Lower leg skin (tissue), 4 donors: ENCODE measurements at regions not wholly inside any gene's neighbourhood (a gene's known extent, or its start where the extent isn't known, plus 50 kb on each side); places are given as distances from the start of the nearest gene placed in this dataset.

Experiments
- DNase-seq, 2 donors: peaks; one replicate each; pipeline ENCODE4 v3.0.0-alpha.2; 2019; ENCODE audit warnings: low spot score in 2 of 2
- H3K4me3 ChIP-seq: fragments of 200-600 bp; sonication (generic); 2 replicates; pipeline ENCODE4 v1.5.1; 2017; ENCODE audit warnings: mild to moderate bottlenecking, low read depth; ENCODE audit not compliant: poor library complexity, severe bottlenecking
- POLR2A ChIP-seq, 2 donors: fragments of 450-650 bp; IDR thresholded peaks; one replicate each; pipeline ENCODE4 v1.6.1; 2016 to 2017; ENCODE audit warnings: antibody characterized with exemption in 2 of 2, mild to moderate bottlenecking in 1 of 2, moderate library complexity in 1 of 2
- WGBS, 2 donors: methylation state at CpG; one replicate each; pipeline ENCODE4 v1.1.5; 2018; 5-methylcytosine and 5-hydroxymethylcytosine counted together
- intact Hi-C: fragments of 100-400 bp; cut with DNase I; formaldehyde crosslinking; loops from one replicate; pipeline ENCODE4 v1.15.0; 2023; ENCODE audit warnings: low total_unique reads
- TF ChIP-seq, protein P1 (sequence below), 3 donors: fragments of 450-650 bp; IDR thresholded peaks; one replicate each; pipeline ENCODE4 v1.5.1; 2016; ENCODE audit warnings: antibody characterized with exemption in 3 of 3, mild to moderate bottlenecking in 3 of 3, moderate library complexity in 2 of 3

DNA sequence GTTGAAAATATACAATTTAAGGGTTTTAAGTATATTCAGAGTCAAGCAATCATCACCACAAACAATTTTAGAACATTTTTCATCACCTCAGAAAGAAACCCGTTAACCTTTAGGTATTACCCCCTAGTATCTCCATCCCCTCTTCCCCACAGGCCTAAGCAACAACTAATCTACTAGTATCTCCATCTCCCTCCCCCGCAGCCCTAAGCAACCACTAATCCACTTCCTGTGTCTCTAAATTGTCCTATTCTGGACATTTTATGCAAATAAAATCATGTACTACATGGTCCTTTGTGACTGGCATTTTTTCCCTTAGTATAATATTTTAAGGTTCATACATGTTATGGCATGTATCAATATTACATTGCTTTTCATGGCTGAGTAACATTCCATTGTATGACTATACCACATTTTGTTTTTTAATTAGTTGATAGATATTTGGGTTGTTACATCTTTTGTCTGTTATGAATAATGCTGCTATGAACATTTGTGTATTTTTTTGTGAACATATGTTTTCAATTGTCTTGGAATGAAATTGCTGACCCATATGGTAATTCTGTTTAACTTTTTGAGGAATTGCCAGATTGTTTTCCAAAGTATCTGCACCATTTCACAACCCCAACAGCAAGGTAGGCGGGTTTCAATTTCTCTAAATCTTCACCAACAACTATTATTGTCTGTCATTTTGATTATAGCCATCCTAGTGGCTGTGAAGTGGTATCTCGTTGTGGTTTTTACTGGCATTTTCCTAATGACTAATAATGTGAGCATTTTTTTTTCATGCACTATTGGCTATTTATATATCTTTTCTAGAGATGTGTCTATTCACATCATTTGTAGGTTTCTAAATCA, 215.6 kb upstream of the CD96 start:
- no peak for TF ChIP-seq POLR2A (IDR thresholded peaks at IDR 0.05)
- TF ChIP-seq, protein P1, sequence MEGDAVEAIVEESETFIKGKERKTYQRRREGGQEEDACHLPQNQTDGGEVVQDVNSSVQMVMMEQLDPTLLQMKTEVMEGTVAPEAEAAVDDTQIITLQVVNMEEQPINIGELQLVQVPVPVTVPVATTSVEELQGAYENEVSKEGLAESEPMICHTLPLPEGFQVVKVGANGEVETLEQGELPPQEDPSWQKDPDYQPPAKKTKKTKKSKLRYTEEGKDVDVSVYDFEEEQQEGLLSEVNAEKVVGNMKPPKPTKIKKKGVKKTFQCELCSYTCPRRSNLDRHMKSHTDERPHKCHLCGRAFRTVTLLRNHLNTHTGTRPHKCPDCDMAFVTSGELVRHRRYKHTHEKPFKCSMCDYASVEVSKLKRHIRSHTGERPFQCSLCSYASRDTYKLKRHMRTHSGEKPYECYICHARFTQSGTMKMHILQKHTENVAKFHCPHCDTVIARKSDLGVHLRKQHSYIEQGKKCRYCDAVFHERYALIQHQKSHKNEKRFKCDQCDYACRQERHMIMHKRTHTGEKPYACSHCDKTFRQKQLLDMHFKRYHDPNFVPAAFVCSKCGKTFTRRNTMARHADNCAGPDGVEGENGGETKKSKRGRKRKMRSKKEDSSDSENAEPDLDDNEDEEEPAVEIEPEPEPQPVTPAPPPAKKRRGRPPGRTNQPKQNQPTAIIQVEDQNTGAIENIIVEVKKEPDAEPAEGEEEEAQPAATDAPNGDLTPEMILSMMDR (IDR thresholded peaks at IDR 0.05) = no peak
- 75 to 83% methylated on average over 4 of the region's 4 CpGs for WGBS, 2 donors

DNA sequence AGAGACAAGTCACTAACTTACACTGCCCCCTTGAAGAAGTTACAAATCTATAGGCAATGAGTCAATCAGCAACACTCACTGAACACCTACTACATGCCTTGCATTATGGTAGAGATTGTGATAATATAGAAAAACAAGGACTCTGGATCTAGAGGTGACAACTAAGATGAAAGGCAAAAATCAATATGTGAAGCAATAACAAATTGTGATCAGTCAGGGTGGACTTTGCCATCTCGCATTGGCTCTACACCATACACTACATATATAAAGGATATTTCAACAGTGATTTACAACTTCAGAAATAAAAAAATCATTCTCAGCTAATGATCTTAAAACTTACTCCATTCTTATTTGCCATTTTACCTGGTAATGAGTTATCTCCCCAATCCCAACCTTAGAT, 210.7 kb upstream of the CD96 start:
- H3K4me3 ChIP-seq = no peak overlapping the region
- WGBS, 2 donors = 57 to 95% methylated on average over 1 of the region's 1 CpG
- no peak for DNase-seq
- intact Hi-C loops = no loop called here
- TF ChIP-seq POLR2A (IDR thresholded peaks at IDR 0.05) = no peak
- TF ChIP-seq, protein P1 (IDR thresholded peaks at IDR 0.05) = no peak

More for the DNA sequence above, 215.6 kb upstream of the CD96 start:
- no peak overlapping the region for H3K4me3 ChIP-seq
- intact Hi-C loops = no loop called here
- DNase-seq = no peak

DNA sequence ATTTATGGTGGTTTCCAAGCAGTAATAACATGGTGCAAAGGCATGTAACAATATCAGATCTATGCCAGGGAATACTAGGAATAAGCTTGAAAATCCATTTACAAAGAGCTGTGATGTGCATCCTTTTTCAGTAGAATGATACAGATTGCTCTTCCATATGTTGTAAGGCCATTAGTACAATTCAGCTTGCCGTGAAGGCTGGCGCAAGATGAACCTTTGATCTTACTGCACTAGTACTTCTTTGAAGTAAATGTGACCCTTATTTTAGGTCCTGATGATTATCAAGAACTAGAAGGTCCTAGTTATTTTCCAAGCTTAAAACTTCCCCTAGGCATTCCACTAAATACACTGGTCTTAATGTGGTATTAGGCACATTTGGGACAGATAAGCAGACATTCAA, 210.1 kb upstream of the CD96 start:
- WGBS, 2 donors = 86 to 87% methylated on average over 2 of the region's 2 CpGs
- no peak overlapping the region for H3K4me3 ChIP-seq
- TF ChIP-seq POLR2A (IDR thresholded peaks at IDR 0.05) = no peak
- TF ChIP-seq, protein P1 (IDR thresholded peaks at IDR 0.05) = no peak
- intact Hi-C loops = no loop called here
- DNase-seq = no peak

DNA sequence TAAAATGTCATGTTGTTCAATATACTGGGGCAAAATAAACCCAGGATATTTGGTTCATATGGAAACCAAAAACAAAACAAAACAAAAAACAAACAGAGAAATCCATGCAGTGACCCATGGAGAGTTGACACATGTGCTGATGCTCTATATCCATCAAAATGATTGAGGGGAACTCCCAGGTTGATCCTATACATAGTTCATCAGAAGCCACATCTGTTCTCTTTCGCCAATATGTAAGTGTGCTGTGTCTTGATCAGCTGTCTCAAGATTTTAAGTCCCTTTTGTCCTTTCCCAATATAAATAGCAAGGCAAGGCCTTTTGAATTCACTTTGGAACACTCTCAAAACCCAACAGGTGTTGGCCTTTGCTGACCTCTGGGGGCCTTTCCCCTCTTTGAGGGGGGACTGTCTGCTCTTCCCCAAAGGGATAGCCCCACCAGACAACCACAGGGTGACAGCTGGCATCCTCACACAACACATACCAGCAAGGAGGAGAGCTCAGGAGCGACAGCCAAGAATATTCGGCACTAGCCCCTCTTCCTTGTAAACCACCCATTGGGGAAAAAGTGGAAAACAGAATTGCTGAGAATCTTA, 209.4 kb upstream of the CD96 start:
- intact Hi-C loops = no loop called here
- 83 to 88% methylated on average over 3 of the region's 3 CpGs for WGBS, 2 donors
- H3K4me3 ChIP-seq = no peak overlapping the region
- no peak for DNase-seq
- TF ChIP-seq, protein P1 (IDR thresholded peaks at IDR 0.05) = no peak
- no peak for TF ChIP-seq POLR2A (IDR thresholded peaks at IDR 0.05)

DNA sequence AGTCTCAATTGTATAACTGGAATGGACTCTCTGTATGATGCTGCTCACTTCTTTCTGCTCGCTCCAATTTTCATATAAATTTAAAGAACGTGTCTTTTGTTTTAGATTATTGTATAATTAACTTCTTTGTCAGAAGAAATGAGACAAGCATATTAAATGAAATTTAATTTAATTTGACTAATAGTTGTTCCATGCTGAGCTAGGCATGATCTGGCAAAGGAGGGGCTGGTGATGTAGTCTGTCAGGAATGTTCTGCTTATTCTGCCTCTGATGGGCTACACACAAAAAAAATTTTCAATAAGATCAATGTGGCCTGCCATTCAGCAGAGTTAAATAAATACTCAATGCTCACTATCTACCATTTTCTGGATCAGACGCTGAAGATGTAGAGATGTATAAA, 208.4 kb upstream of the CD96 start:
- intact Hi-C loops = no loop called here
- WGBS, 2 donors = 69 to 74% methylated on average over 3 of the region's 3 CpGs
- no peak for DNase-seq
- H3K4me3 ChIP-seq = no peak overlapping the region
- TF ChIP-seq, protein P1 (IDR thresholded peaks at IDR 0.05) = no peak
- TF ChIP-seq POLR2A (IDR thresholded peaks at IDR 0.05) = no peak
